Left lung (tissue), 4 donors: ENCODE measurements at regions not wholly inside any gene's neighbourhood (a gene's known extent, or its start where the extent isn't known, plus 50 kb on each side); places are given as distances from the start of the nearest gene placed in this dataset.

ENCODE experiments used
- ATAC-seq: fragments of 200-7000 bp; cut with Tn5 transposase; one replicate; pipeline ENCODE4 v1.9.1; 2020; ENCODE audit warnings: moderate library complexity
- DNase-seq, 4 donors: peaks; one replicate each; pipeline ENCODE4 v3.0.0-alpha.2; 2013 to 2020
- H3K27ac ChIP-seq, 2 donors: fragments of 200-600 bp; sonication (generic) in 1 of 2; one replicate each; pipeline versions ENCODE4 v1.5.0 to v1.8.0; 2020 to 2021
- H3K27me3 ChIP-seq, 2 donors: fragments of 200-600 bp; sonication (generic) in 1 of 2; one replicate each; pipeline versions ENCODE4 v1.5.0 to v1.8.0; 2020 to 2021
- H3K36me3 ChIP-seq, 2 donors: fragments of 200-600 bp; sonication (generic) in 1 of 2; one replicate each; pipeline versions ENCODE4 v1.5.0 to v1.8.0; 2020 to 2021
- H3K4me1 ChIP-seq, 2 donors: fragments of 200-600 bp; one replicate each; pipeline ENCODE4 v1.8.0; 2021
- H3K4me3 ChIP-seq, 2 donors: fragments of 200-600 bp; sonication (generic) in 1 of 2; one replicate each; pipeline versions ENCODE4 v1.5.0 to v1.8.0; 2020 to 2021; ENCODE audit warnings: mild to moderate bottlenecking in 1 of 2
- H3K9me3 ChIP-seq, 2 donors: fragments of 200-600 bp; sonication (generic) in 1 of 2; one replicate each; pipeline versions ENCODE4 v1.5.0 to v1.8.0; 2020 to 2021
- intact Hi-C, 2 donors: fragments of 100-400 bp; cut with DNase I; formaldehyde crosslinking; loops; one replicate each; pipeline versions ENCODE4 v1.11.2 to v1.14.2; 2022
- TF ChIP-seq, protein P1 (sequence below), 2 donors: fragments of 200-600 bp; sonication (generic) in 1 of 2; IDR thresholded peaks; one replicate each; pipeline versions ENCODE4 v1.5.0 to v1.8.0; 2021; ENCODE audit warnings: antibody characterized with exemption in 2 of 2
- donor health status: DM: no; HTN: yes; CAD: no.
- donor health status: DM: no; HTN: no; CAD: no.

DNA sequence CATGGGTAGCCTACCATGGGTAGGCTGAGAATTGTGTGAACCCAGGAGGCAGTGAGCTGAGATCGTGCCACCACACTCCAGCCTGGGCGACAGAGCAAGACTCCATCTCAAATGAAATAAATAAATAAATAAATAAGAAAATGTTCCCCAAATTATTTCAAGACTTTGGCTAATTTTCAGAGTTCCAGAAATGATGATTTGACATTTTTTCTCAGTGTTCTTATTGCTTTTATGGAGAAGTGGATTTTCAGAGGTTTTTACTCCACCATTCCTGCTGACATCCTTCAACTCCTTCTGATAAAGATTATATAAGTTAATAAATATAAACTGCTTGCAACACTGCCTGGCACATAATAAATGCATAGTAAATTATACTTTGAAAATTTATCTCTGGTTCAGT is 80.4 kb upstream of the PRKCQ start:
- TF ChIP-seq, protein P1, sequence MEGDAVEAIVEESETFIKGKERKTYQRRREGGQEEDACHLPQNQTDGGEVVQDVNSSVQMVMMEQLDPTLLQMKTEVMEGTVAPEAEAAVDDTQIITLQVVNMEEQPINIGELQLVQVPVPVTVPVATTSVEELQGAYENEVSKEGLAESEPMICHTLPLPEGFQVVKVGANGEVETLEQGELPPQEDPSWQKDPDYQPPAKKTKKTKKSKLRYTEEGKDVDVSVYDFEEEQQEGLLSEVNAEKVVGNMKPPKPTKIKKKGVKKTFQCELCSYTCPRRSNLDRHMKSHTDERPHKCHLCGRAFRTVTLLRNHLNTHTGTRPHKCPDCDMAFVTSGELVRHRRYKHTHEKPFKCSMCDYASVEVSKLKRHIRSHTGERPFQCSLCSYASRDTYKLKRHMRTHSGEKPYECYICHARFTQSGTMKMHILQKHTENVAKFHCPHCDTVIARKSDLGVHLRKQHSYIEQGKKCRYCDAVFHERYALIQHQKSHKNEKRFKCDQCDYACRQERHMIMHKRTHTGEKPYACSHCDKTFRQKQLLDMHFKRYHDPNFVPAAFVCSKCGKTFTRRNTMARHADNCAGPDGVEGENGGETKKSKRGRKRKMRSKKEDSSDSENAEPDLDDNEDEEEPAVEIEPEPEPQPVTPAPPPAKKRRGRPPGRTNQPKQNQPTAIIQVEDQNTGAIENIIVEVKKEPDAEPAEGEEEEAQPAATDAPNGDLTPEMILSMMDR (IDR thresholded peaks at IDR 0.05): no peak
- no peaks in the 10 kb centered on the region for H3K4me1 ChIP-seq
- ATAC-seq (no peak), DNase-seq (no peak)
- H3K36me3 ChIP-seq: no peaks in the 10 kb centered on the region
- H3K4me3 ChIP-seq: no peak overlapping the region
- H3K27ac ChIP-seq: no peak overlapping the region
- intact Hi-C loops: loop anchor here in 1 of 2 donors (10.0 kb wide), 1 partner anchor 226 kb away; no protein-coding TSS in a partner anchor
- H3K9me3 ChIP-seq: no peaks in the 10 kb centered on the region
- peaks cover 0 to 19% of the 10 kb centered on the region in 2 donors for H3K27me3 ChIP-seq

DNA sequence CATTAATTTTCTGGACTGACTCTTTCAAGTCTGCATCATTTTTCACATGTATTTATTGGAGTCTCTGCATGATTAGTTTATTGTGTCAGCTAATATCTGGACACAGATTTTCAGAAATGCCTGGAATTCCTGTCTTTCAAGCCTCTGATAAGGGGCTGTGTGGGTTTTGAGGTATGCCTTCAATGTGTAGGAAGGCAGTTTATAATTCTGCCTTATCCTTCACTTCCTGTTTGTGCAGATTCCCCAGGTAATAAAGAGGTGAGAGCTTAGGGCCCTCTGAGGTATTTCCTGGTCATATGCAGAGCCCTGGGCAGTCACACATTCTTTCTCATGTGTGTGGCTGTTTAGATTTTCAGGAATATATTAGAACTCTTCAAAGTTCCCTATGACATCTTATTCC is 79.4 kb upstream of the PRKCQ start:
- H3K27me3 ChIP-seq: peaks cover 0 to 19% of the 10 kb centered on the region in 2 donors
- no peak overlapping the region for H3K4me3 ChIP-seq
- H3K36me3 ChIP-seq: no peaks in the 10 kb centered on the region
- H3K4me1 ChIP-seq: no peaks in the 10 kb centered on the region
- no peaks in the 10 kb centered on the region for H3K9me3 ChIP-seq
- intact Hi-C loops: no loop called here
- H3K27ac ChIP-seq: no peak overlapping the region
- DNase-seq (no peak), ATAC-seq (no peak)
- TF ChIP-seq, protein P1 (IDR thresholded peaks at IDR 0.05): no peak

DNA sequence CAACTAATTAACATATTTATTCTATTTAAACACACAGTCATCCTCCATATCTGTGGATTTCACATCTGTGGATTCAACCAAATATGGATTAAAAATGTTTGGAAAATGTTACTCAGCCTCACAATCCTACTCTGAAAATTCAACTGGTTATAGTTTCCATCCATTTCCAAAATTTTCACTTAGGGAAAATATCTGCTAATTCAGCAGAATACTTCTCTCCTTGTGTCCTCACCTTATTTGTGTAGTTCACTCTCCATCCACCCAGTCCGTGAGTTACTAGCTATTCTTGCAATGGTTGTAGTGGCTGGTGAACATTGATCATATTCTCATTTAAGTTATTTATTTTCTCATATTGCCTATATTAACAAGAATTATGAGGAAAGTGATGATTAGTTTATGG is 77.6 kb upstream of the PRKCQ start:
- Histone ChIP-seq H3K27ac (no peak overlapping the region), H3K36me3 (no peaks in the 10 kb centered on the region), H3K27me3 (peaks cover 0 to 19% of the 10 kb centered on the region in 2 donors), H3K4me1 (no peaks in the 10 kb centered on the region), H3K9me3 (no peaks in the 10 kb centered on the region), H3K4me3 (no peak overlapping the region)
- ATAC-seq: no peak
- DNase-seq: no peak
- intact Hi-C loops: no loop called here
- TF ChIP-seq, protein P1 (IDR thresholded peaks at IDR 0.05): no peak

DNA sequence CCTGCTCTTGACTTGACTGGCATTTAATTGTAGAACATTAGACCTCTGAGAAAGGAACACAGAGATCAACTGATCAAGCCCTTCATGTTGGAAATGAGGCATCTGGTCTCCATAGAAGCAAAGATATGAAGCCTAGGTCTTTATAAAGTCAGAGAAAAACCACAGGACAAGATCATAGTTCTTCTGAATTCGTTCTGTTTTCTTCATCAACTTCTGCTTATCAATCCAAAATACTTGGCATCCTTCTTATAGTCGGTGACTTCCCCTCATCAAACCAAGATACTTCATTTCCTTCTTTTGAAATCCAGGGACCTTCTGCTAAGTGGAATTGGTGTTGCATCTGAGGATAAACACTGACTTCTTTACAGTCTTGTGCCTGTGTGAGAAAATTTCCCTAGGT is 77.1 kb upstream of the PRKCQ start:
- intact Hi-C loops: no loop called here
- peaks cover 0 to 19% of the 10 kb centered on the region in 2 donors for H3K27me3 ChIP-seq
- no peak overlapping the region for H3K4me3 ChIP-seq
- no peaks in the 10 kb centered on the region for H3K9me3 ChIP-seq
- no peak for ATAC-seq
- no peaks in the 10 kb centered on the region for H3K36me3 ChIP-seq
- H3K4me1 ChIP-seq: no peaks in the 10 kb centered on the region
- TF ChIP-seq, protein P1 (IDR thresholded peaks at IDR 0.05): no peak
- no peak for DNase-seq
- H3K27ac ChIP-seq: no peak overlapping the region

DNA sequence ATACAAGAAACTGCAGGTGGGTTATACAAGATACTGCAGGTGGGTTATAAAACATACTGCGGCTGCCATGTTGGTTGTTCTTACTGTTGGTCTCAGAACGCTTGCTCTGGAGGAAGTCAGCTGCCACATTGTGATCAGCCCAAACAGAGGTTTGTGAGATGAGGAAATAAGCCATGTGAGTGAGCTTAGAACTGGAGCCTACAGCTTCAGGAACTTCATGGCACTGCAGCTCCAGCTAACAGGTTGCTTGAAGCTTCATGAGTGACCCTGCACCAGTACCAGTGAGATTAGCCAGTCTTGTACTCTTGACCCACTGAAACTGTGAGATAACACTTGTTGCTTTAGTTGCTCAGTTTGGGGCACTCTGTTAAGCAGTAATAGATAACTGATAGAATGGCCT is 74.5 kb upstream of the PRKCQ start:
- intact Hi-C loops: no loop called here
- ATAC-seq: peak; percentile 22
- TF ChIP-seq, protein P1 (IDR thresholded peaks at IDR 0.05): no peak
- Histone ChIP-seq H3K27ac (no peak overlapping the region), H3K27me3 (peaks cover 0 to 13% of the 10 kb centered on the region in 2 donors), H3K36me3 (no peaks in the 10 kb centered on the region), H3K4me1 (no peaks in the 10 kb centered on the region), H3K4me3 (no peak overlapping the region), H3K9me3 (no peaks in the 10 kb centered on the region)
- no peak for DNase-seq
